ENCODE measurements at regions not wholly inside any gene's neighbourhood (a gene's known extent, or its start where the extent isn't known, plus 50 kb on each side); places are given as distances from the start of the nearest gene placed in this dataset.

GRCh38 chr2:59806486-59806885, 747.0 kb downstream of the BCL11A start:
- H3K27ac ChIP-seq: no peak overlapping the region
- H3K27me3 ChIP-seq: no peaks in the 10 kb centered on the region
- H3K4me1 ChIP-seq: no peaks in the 10 kb centered on the region
- H3K4me3 ChIP-seq: no peak overlapping the region
- H3K36me3 ChIP-seq: no peaks in the 10 kb centered on the region
- H3K9me3 ChIP-seq: no peaks in the 10 kb centered on the region
- no peak for DNase-seq (ENCODE audit: low spot score in 2 of 2)
- TF ChIP-seq POLR2AphosphoS5 (IDR thresholded peaks at IDR 0.05) (no peak), POLR2A (IDR thresholded peaks at IDR 0.05) (no peak), EP300 (IDR thresholded peaks at IDR 0.05) (no peak)
- TF ChIP-seq, protein P1, sequence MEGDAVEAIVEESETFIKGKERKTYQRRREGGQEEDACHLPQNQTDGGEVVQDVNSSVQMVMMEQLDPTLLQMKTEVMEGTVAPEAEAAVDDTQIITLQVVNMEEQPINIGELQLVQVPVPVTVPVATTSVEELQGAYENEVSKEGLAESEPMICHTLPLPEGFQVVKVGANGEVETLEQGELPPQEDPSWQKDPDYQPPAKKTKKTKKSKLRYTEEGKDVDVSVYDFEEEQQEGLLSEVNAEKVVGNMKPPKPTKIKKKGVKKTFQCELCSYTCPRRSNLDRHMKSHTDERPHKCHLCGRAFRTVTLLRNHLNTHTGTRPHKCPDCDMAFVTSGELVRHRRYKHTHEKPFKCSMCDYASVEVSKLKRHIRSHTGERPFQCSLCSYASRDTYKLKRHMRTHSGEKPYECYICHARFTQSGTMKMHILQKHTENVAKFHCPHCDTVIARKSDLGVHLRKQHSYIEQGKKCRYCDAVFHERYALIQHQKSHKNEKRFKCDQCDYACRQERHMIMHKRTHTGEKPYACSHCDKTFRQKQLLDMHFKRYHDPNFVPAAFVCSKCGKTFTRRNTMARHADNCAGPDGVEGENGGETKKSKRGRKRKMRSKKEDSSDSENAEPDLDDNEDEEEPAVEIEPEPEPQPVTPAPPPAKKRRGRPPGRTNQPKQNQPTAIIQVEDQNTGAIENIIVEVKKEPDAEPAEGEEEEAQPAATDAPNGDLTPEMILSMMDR (IDR thresholded peaks at IDR 0.05): no peak

DNA sequence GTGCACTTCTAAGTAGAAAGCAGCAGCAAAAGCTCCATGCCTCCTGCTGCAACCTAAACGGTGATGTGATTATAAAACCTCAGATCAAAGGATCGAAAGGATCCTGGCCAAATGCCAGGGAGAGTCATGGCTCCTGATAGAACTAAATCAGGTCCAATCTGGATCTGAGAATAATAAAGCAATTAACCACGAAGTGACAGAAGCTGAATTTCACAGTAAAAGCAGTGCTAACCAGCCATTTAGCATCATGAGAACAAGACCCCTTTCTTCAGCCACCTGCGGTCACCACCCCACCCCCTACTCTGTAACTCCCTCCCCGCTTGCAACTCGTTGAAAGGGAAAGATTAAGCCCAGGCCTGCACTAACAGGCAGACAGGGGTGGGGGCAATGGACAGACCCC, 748.7 kb downstream of the BCL11A start:
- Histone ChIP-seq H3K36me3 (no peaks in the 10 kb centered on the region), H3K4me1 (no peaks in the 10 kb centered on the region), H3K27ac (no peak overlapping the region), H3K4me3 (no peak overlapping the region), H3K9me3 (no peaks in the 10 kb centered on the region), H3K27me3 (no peaks in the 10 kb centered on the region)
- no peak for DNase-seq (ENCODE audit: low spot score in 2 of 2)
- no peak for TF ChIP-seq POLR2A (IDR thresholded peaks at IDR 0.05)
- no peak for TF ChIP-seq EP300 (IDR thresholded peaks at IDR 0.05)
- WGBS: 47% methylated on average over 6 of the region's 6 CpGs

DNA sequence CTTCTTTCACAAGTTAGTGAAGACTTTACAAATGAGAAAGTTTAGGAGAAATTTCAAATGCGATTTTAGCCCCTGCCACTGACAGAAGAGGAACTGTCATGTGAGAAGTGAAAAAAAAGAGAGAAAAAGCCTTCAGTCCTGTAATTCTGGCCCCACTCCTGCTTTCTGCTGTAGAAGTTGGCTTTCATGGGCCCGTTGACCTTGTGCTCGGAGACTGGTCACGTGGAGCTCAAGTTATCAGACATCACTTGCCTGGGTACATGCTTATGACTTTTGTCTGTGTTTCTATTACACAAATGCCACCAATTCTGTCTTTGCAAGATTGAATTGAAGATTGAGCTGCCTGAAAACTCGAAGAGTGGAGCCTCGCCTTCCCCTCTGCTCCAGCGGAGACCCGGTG, 749.9 kb downstream of the BCL11A start:
- Histone ChIP-seq H3K4me3 (no peak overlapping the region), H3K27ac (no peak overlapping the region), H3K4me1 (no peaks in the 10 kb centered on the region), H3K9me3 (no peaks in the 10 kb centered on the region), H3K36me3 (no peaks in the 10 kb centered on the region), H3K27me3 (no peaks in the 10 kb centered on the region)
- 85% methylated on average over 8 of the region's 8 CpGs for WGBS
- TF ChIP-seq EP300 (IDR thresholded peaks at IDR 0.05) (no peak), POLR2A (IDR thresholded peaks at IDR 0.05) (no peak), POLR2AphosphoS5 (IDR thresholded peaks at IDR 0.05) (no peak)
- TF ChIP-seq, protein P1 (IDR thresholded peaks at IDR 0.05): no peak
- DNase-seq (ENCODE audit: low spot score in 2 of 2): no peak

DNA sequence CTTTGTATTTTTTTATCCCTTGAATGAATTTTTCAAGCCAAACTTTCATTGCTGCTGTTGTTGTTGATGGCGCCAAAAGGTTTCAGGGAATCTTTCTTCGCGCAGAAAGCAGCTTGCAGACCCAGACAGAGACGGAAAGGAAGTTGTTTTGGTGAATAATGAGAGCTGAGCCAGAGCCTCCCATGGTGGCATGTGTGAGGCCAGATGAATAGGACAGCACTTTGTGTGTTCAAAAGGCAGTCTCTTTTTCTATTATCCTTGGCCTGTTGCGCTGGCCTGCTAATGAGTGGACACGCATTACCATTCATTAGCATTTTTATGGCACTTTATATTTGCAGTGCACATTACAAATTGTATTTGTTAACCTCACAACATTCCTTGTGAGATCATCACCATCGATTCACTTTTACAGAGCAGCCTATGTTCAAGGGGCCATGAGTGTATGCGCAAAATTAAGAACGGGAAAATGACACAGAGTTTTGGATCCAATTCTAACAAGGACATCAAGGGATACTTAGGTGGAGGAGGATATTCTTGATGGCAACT, 754.7 kb downstream of the BCL11A start:
- H3K27me3 ChIP-seq: no peaks in the 10 kb centered on the region
- no peak overlapping the region for H3K27ac ChIP-seq
- H3K9me3 ChIP-seq: no peaks in the 10 kb centered on the region
- WGBS: 91% methylated on average over 9 of the region's 9 CpGs
- H3K36me3 ChIP-seq: no peaks in the 10 kb centered on the region
- no peak for TF ChIP-seq EP300 (IDR thresholded peaks at IDR 0.05)
- TF ChIP-seq POLR2A (IDR thresholded peaks at IDR 0.05): no peak
- no peak for TF ChIP-seq POLR2AphosphoS5 (IDR thresholded peaks at IDR 0.05)
- TF ChIP-seq, protein P1 (IDR thresholded peaks at IDR 0.05): no peak
- H3K4me1 ChIP-seq: no peaks in the 10 kb centered on the region
- no peak overlapping the region for H3K4me3 ChIP-seq
- DNase-seq (ENCODE audit: low spot score in 2 of 2): no peak

GRCh38 chr2:59791004-59791618, 762.3 kb downstream of the BCL11A start:
- H3K4me3 ChIP-seq: no peak overlapping the region
- TF ChIP-seq, protein P1 (IDR thresholded peaks at IDR 0.05): no peak
- no peak for TF ChIP-seq EP300 (IDR thresholded peaks at IDR 0.05)
- no peak for TF ChIP-seq POLR2A (IDR thresholded peaks at IDR 0.05)
- no peak for TF ChIP-seq POLR2AphosphoS5 (IDR thresholded peaks at IDR 0.05)
- no peaks in the 10 kb centered on the region for H3K9me3 ChIP-seq
- no peaks in the 10 kb centered on the region for H3K36me3 ChIP-seq
- DNase-seq (ENCODE audit: low spot score in 2 of 2): no peak
- no peak overlapping the region for H3K27ac ChIP-seq
- 91% methylated on average over 12 of the region's 12 CpGs for WGBS
- H3K27me3 ChIP-seq: no peaks in the 10 kb centered on the region
- H3K4me1 ChIP-seq: peaks cover under 1% of the 10 kb centered on the region
